Right lobe of liver (tissue), 6 donors: ENCODE measurements at regions not wholly inside any gene's neighbourhood (a gene's known extent, or its start where the extent isn't known, plus 50 kb on each side); places are given as distances from the start of the nearest gene placed in this dataset.

Source experiments
- ATAC-seq, 4 donors: fragments of 200-7000 bp; cut with Tn5 transposase; one replicate each; pipeline ENCODE4 v1.9.1; 2020; ENCODE audit warnings: mild to moderate bottlenecking in 4 of 4, moderate library complexity in 4 of 4
- DNase-seq, 3 donors: peaks; one replicate each; pipeline ENCODE4 v3.0.0-alpha.2; 2020
- H3K27ac ChIP-seq, 3 donors: fragments of 200-600 bp; one replicate each; pipeline ENCODE4 v1.8.0; 2022
- H3K27me3 ChIP-seq, 2 donors: fragments of 200-600 bp; one replicate each; pipeline ENCODE4 v1.8.0; 2022
- H3K36me3 ChIP-seq, 4 donors: fragments of 200-600 bp; sonication (generic) in 1 of 4; one replicate each; pipeline versions ENCODE4 v1.5.1 to v1.8.0; 2017 to 2022; ENCODE audit warnings: control low read depth in 1 of 4
- H3K4me1 ChIP-seq, 4 donors: fragments of 200-600 bp; sonication (generic) in 1 of 4; one replicate each; pipeline versions ENCODE4 v1.5.1 to v1.8.0; 2017 to 2022; ENCODE audit warnings: control low read depth in 1 of 4
- H3K4me3 ChIP-seq, 3 donors: fragments of 200-600 bp; one replicate each; pipeline ENCODE4 v1.8.0; 2022
- H3K9me3 ChIP-seq, 4 donors: fragments of 200-600 bp; sonication (generic) in 1 of 4; one replicate each; pipeline versions ENCODE4 v1.5.1 to v1.8.0; 2017 to 2022; ENCODE audit warnings: control low read depth in 1 of 4
- CTCF ChIP-seq, 4 donors: fragments of 200-600 bp in 3 of 4; fragments of 450-650 bp in 1 of 4; IDR thresholded peaks; one replicate each; pipeline versions ENCODE4 v1.5.1 to v1.8.0; 2016 to 2022; ENCODE audit warnings: antibody characterized with exemption in 4 of 4, mild to moderate bottlenecking in 2 of 4
- POLR2A ChIP-seq: fragments of 450-650 bp; IDR thresholded peaks from one replicate; pipeline ENCODE4 v1.6.1; 2017; ENCODE audit warnings: antibody characterized with exemption, mild to moderate bottlenecking
- WGBS: methylation state at CpG from one replicate; pipeline ENCODE4 v1.1.6; 2018; ENCODE audit warnings: low coverage, low lambda C conversion rate; ENCODE audit not compliant: insufficient coverage; ENCODE audit errors: missing lambda C conversion rate; 5-methylcytosine and 5-hydroxymethylcytosine counted together
- intact Hi-C, 2 donors: fragments of 100-400 bp; cut with DNase I; formaldehyde crosslinking; loops; one replicate each; pipeline versions ENCODE4 v1.11.2 to v1.14.1; 2022
- donor health status: DM: no; HTN: yes; CAD: no.
- donor health status: DM: no; HTN: no; CAD: no.
- donor health status: DM: no; HTN: no; CAD: no.
- donor health status: DM: no; HTN: yes; CAD: no.
- donor health status: DM: no; HTN: yes; CAD: no.

GRCh38 chr3:55203546-55203945 is 275.7 kb upstream of the LRTM1 start:
- TF ChIP-seq CTCF (IDR thresholded peaks at IDR 0.05) (no peak), POLR2A (no peak)
- H3K9me3 ChIP-seq = no peaks in the 10 kb centered on the region
- WGBS = 67% methylated on average over 4 of the region's 4 CpGs
- no peaks in the 10 kb centered on the region for H3K4me1 ChIP-seq
- no peak overlapping the region for H3K27ac ChIP-seq
- H3K27me3 ChIP-seq = no peaks in the 10 kb centered on the region
- no peak for ATAC-seq
- no peak overlapping the region for H3K4me3 ChIP-seq
- intact Hi-C loops = no loop called here
- H3K36me3 ChIP-seq = no peaks in the 10 kb centered on the region
- DNase-seq = no peak

- Histone ChIP-seq H3K36me3 (no peaks in the 10 kb centered on the region), H3K27ac (no peak overlapping the region), H3K4me1 (no peaks in the 10 kb centered on the region), H3K27me3 (no peaks in the 10 kb centered on the region), H3K9me3 (no peaks in the 10 kb centered on the region), H3K4me3 (no peak overlapping the region)
- DNase-seq = no peak
- WGBS = 52% methylated on average over 4 of the region's 4 CpGs
- no peak for ATAC-seq
- TF ChIP-seq CTCF (IDR thresholded peaks at IDR 0.05) (no peak), POLR2A (no peak)
- intact Hi-C loops = no loop called here
Measured at GRCh38 chr3:55203006-55203405, 275.1 kb upstream of the LRTM1 start.

GRCh38 chr3:55202326-55202725 is 274.5 kb upstream of the LRTM1 start:
- no peaks in the 10 kb centered on the region for H3K9me3 ChIP-seq
- TF ChIP-seq POLR2A = no peak
- no peak for TF ChIP-seq CTCF (IDR thresholded peaks at IDR 0.05)
- no peak overlapping the region for H3K4me3 ChIP-seq
- no peak for DNase-seq
- 72% methylated on average over 2 of the region's 2 CpGs for WGBS
- H3K36me3 ChIP-seq = no peaks in the 10 kb centered on the region
- H3K4me1 ChIP-seq = no peaks in the 10 kb centered on the region
- no peaks in the 10 kb centered on the region for H3K27me3 ChIP-seq
- no peak for ATAC-seq
- H3K27ac ChIP-seq = no peak overlapping the region
- intact Hi-C loops = no loop called here

GRCh38 chr3:55201779-55202178 is 273.9 kb upstream of the LRTM1 start:
- TF ChIP-seq CTCF (IDR thresholded peaks at IDR 0.05) = no peak
- TF ChIP-seq POLR2A = no peak
- Histone ChIP-seq H3K27me3 (no peaks in the 10 kb centered on the region), H3K9me3 (no peaks in the 10 kb centered on the region), H3K4me1 (no peaks in the 10 kb centered on the region), H3K36me3 (no peaks in the 10 kb centered on the region), H3K4me3 (no peak overlapping the region), H3K27ac (no peak overlapping the region)
- intact Hi-C loops = no loop called here
- ATAC-seq (no peak), DNase-seq (no peak)
- WGBS = 39% methylated on average over 7 of the region's 7 CpGs

GRCh38 chr3:55200906-55201305 is 273.0 kb upstream of the LRTM1 start:
- DNase-seq = no peak
- TF ChIP-seq POLR2A = no peak
- TF ChIP-seq CTCF (IDR thresholded peaks at IDR 0.05) = no peak
- Histone ChIP-seq H3K36me3 (no peaks in the 10 kb centered on the region), H3K27me3 (no peaks in the 10 kb centered on the region), H3K4me3 (no peak overlapping the region), H3K4me1 (no peaks in the 10 kb centered on the region), H3K27ac (no peak overlapping the region), H3K9me3 (no peaks in the 10 kb centered on the region)
- intact Hi-C loops = no loop called here
- WGBS = 24% methylated on average over 2 of the region's 2 CpGs
- no peak for ATAC-seq
